ENCODE measurements at regions not wholly inside any gene's neighbourhood (a gene's known extent, or its start where the extent isn't known, plus 50 kb on each side); places are given as distances from the start of the nearest gene placed in this dataset.

DNA sequence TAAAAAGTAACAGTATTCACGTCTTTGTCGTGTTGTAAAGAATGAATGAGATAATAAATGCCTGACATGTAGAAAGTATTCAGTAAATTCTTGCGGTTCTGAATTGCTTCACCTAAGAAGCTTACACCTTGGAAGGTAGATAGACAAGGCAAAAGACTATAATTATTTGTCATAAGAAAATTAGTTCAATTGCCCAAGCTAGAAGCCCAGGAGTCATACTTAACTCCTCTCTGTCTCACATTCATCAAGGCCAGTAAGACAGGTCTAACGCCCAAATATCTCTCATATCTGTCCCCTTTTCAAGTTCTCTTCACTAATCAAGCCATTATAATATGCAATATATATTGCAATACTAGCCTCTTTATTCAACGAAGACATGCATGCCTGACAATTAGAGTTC, 87.7 kb upstream of the AMOTL1 start:
- no peak for TF ChIP-seq CTCF (conservative IDR thresholded peaks at IDR 0.05)
- no peak for TF ChIP-seq ZFX (IDR thresholded peaks at IDR 0.05)

All from C4-2B (cell line).